Heart right ventricle (tissue), 16 donors: ENCODE measurements at regions not wholly inside any gene's neighbourhood (a gene's known extent, or its start where the extent isn't known, plus 50 kb on each side); places are given as distances from the start of the nearest gene placed in this dataset.

Experiments used
- ATAC-seq, 8 donors: fragments of 200-7000 bp; cut with Tn5 transposase; one replicate each; pipeline ENCODE4 v1.9.1; 2020; ENCODE audit warnings: mild to moderate bottlenecking in 8 of 8, moderate library complexity in 8 of 8, moderate number of reproducible peaks in 1 of 8
- DNase-seq, 2 donors: peaks; one replicate each; pipeline ENCODE4 v3.0.0-alpha.2; 2020
- H3K27ac ChIP-seq, 10 donors: fragments of 200-600 bp; sonication (generic) in 2 of 10; one replicate each; pipeline versions ENCODE4 v1.5.0 to v1.8.0; 2020 to 2022; ENCODE audit warnings: mild to moderate bottlenecking in 3 of 10
- H3K27me3 ChIP-seq, 7 donors: fragments of 200-600 bp; one replicate each; pipeline ENCODE4 v1.8.0; 2021 to 2022; ENCODE audit warnings: mild to moderate bottlenecking in 2 of 7
- H3K36me3 ChIP-seq, 9 donors: fragments of 200-600 bp; sonication (generic) in 1 of 9; one replicate each; pipeline versions ENCODE4 v1.5.0 to v1.8.0; 2020 to 2022; ENCODE audit warnings: mild to moderate bottlenecking in 2 of 9
- H3K4me1 ChIP-seq, 9 donors: fragments of 200-600 bp; sonication (generic) in 1 of 9; one replicate each; pipeline versions ENCODE4 v1.5.0 to v1.8.0; 2020 to 2022; ENCODE audit warnings: mild to moderate bottlenecking in 4 of 9
- H3K4me3 ChIP-seq, 10 donors: fragments of 200-600 bp; sonication (generic) in 2 of 10; one replicate each; pipeline versions ENCODE4 v1.5.0 to v1.8.0; 2020 to 2022; ENCODE audit warnings: mild to moderate bottlenecking in 7 of 10, moderate library complexity in 2 of 10
- H3K9me3 ChIP-seq, 11 donors: fragments of 200-600 bp in 10 of 11; sonication (generic) in 2 of 11; one replicate each; pipeline versions ENCODE4 v1.5.0 to v1.8.0; 2013 to 2022; ENCODE audit warnings: mild to moderate bottlenecking in 2 of 11, control low read depth in 1 of 11, moderate library complexity in 1 of 11
- CTCF ChIP-seq, 9 donors: fragments of 200-600 bp; sonication (generic) in 2 of 9; IDR thresholded peaks; one replicate each; pipeline versions ENCODE4 v1.5.0 to v1.8.0; 2021 to 2022; ENCODE audit warnings: antibody characterized with exemption in 9 of 9, mild to moderate bottlenecking in 5 of 9, moderate library complexity in 1 of 9
- WGBS, 2 donors: extraction: QIAGEN DNeasy Blood & Tissue Kit; methylation state at CpG; one replicate each; pipeline ENCODE4 v1.1.7; 2013; ENCODE audit warnings: inconsistent platforms in 1 of 2; 5-methylcytosine and 5-hydroxymethylcytosine counted together
- intact Hi-C, 10 donors: fragments of 100-400 bp; cut with DNase I; formaldehyde crosslinking; loops; one replicate each; pipeline versions ENCODE4 v1.11.1 to v1.14.2; 2022
- donor health status: Arrhythmogenic right ventricular cardiomyopathy.
- donor health status: ischemic (EF 13 %, LVEDD 7.1; RV severe dilation, severe dysfunction).
- donor health status: healthy with polysubstance abuse.
- donor health status: DM: no; HTN: yes; CAD: no.
- donor health status: DM: no; HTN: no; CAD: no.
- donor health status: ischemic (EF 25% LVEDD 6.9; RV normal size, moderate dysfunction).
- donor health status: ischemic (EF 25% LVEDD 5.7; RV mildly dilated, moderate dysfunction).
- donor health status: healthy.
- donor health status: DM: yes; HTN: yes; CAD: no.
- donor health status: Ischemic cardiomyopathy.
- donor health status: ischemic (EF 35%, LVEDD 5.7; RV mildly dilated, moderate dysfunction).
- donor health status: nonischemic (EF 11% LVEDD 7.7; RV severe dilation, severe dysfunction).
- donor health status: DM: yes; HTN: yes; CAD: no.
- donor health status: PGD.
- donor health status: ischemic (EF 29% LVEDD 5.4; RV normal size, mild dysfunction).
- donor health status: nonischemic (EF 23%, LVEDD 6.1; RV moderate dilation, normal function).

GRCh38 chr18:1452821-1453220 is 548.1 kb downstream of the ADCYAP1 start:
- Histone ChIP-seq H3K4me1 (no peaks in the 10 kb centered on the region), H3K27ac (no peak overlapping the region), H3K36me3 (no peaks in the 10 kb centered on the region), H3K4me3 (no peak overlapping the region), H3K27me3 (no peaks in the 10 kb centered on the region), H3K9me3 (peaks cover 0 to 28% (median 5%) of the 10 kb centered on the region in 11 donors)
- DNase-seq (no peak), ATAC-seq (no peak)
- 2 to 46% methylated on average over 1 of the region's 1 CpG for WGBS, 2 donors
- no peak for TF ChIP-seq CTCF (IDR thresholded peaks at IDR 0.05)
- intact Hi-C loops: no loop called here

GRCh38 chr18:1455605-1456004 is 550.9 kb downstream of the ADCYAP1 start:
- Histone ChIP-seq H3K4me3 (no peak overlapping the region), H3K27me3 (no peaks in the 10 kb centered on the region), H3K9me3 (peaks cover 0 to 43% (median 9%) of the 10 kb centered on the region in 11 donors), H3K36me3 (no peaks in the 10 kb centered on the region), H3K4me1 (no peaks in the 10 kb centered on the region), H3K27ac (no peak overlapping the region)
- ATAC-seq (no peak), DNase-seq (no peak)
- intact Hi-C loops: no loop called here
- no peak for TF ChIP-seq CTCF (IDR thresholded peaks at IDR 0.05)

- H3K36me3 ChIP-seq: no peaks in the 10 kb centered on the region
- intact Hi-C loops: no loop called here
- H3K27me3 ChIP-seq: no peaks in the 10 kb centered on the region
- no peak for ATAC-seq
- no peak overlapping the region for H3K27ac ChIP-seq
- peaks cover 0 to 18% (median 6%) of the 10 kb centered on the region in 11 donors for H3K9me3 ChIP-seq
- no peak for TF ChIP-seq CTCF (IDR thresholded peaks at IDR 0.05)
- no peak for DNase-seq
- no peak overlapping the region for H3K4me3 ChIP-seq
- no peaks in the 10 kb centered on the region for H3K4me1 ChIP-seq
- WGBS, 2 donors: 69 to 85% methylated on average over 4 of the region's 4 CpGs
Observed at GRCh38 chr18:1458547-1458946, 553.9 kb downstream of the ADCYAP1 start.

- DNase-seq: no peak
Observed at GRCh38 chr18:1463981-1464380, 559.3 kb downstream of the ADCYAP1 start.

More at GRCh38 chr18:1463981-1464380, 559.3 kb downstream of the ADCYAP1 start:
- peaks cover 0 to 5% (median 0%) of the 10 kb centered on the region in 11 donors for H3K9me3 ChIP-seq
- H3K4me3 ChIP-seq: no peak overlapping the region
- no peaks in the 10 kb centered on the region for H3K27me3 ChIP-seq
- 63 to 72% methylated on average over 4 of the region's 4 CpGs for WGBS, 2 donors
- intact Hi-C loops: no loop called here
- no peak for TF ChIP-seq CTCF (IDR thresholded peaks at IDR 0.05)
- no peak for ATAC-seq
- no peaks in the 10 kb centered on the region for H3K36me3 ChIP-seq
- H3K4me1 ChIP-seq: no peaks in the 10 kb centered on the region
- no peak overlapping the region for H3K27ac ChIP-seq
